Aorta (tissue), 5 donors: ENCODE measurements at regions not wholly inside any gene's neighbourhood (a gene's known extent, or its start where the extent isn't known, plus 50 kb on each side); places are given as distances from the start of the nearest gene placed in this dataset.
"Not testable (repeated sequence)": the region's sequence is repeated elsewhere in the genome, so short reads cannot be mapped to it uniquely, and the experiment has no call there.

Source experiments
- ATAC-seq: fragments of 200-7000 bp; cut with Tn5 transposase; one replicate; pipeline ENCODE4 v1.9.1; 2022; ENCODE audit warnings: moderate library complexity; ENCODE audit not compliant: low FRiP score
- DNase-seq, 2 donors: peaks; one replicate each; pipeline ENCODE4 v3.0.0-alpha.2; 2020
- H3K27ac ChIP-seq, 2 donors: one replicate each; pipeline ENCODE4 v1.5.1; 2013; ENCODE audit warnings: low read length in 2 of 2, mild to moderate bottlenecking in 2 of 2, moderate library complexity in 2 of 2, control low read depth in 1 of 2, inconsistent platforms in 1 of 2, low read depth in 1 of 2
- H3K27me3 ChIP-seq, 2 donors: one replicate each; pipeline ENCODE4 v1.6.1; 2013; ENCODE audit warnings: control low read depth in 1 of 2, low read length in 1 of 2, mild to moderate bottlenecking in 1 of 2, moderate library complexity in 1 of 2; ENCODE audit not compliant: insufficient read depth in 2 of 2, control insufficient read depth in 1 of 2
- H3K36me3 ChIP-seq, 2 donors: one replicate each; pipeline ENCODE4 v1.6.1; 2013; ENCODE audit warnings: control low read depth in 1 of 2, low read length in 1 of 2, mild to moderate bottlenecking in 1 of 2; ENCODE audit not compliant: insufficient read depth in 2 of 2, control insufficient read depth in 1 of 2
- H3K4me1 ChIP-seq, 2 donors: one replicate each; pipeline ENCODE4 v1.6.1; 2013; ENCODE audit warnings: low read length in 2 of 2, control low read depth in 1 of 2, mild to moderate bottlenecking in 1 of 2, moderate library complexity in 1 of 2; ENCODE audit not compliant: insufficient read depth in 2 of 2, control insufficient read depth in 1 of 2
- H3K4me3 ChIP-seq, 2 donors: one replicate each; pipeline ENCODE4 v1.5.1; 2013; ENCODE audit warnings: low read length in 2 of 2, control low read depth in 1 of 2, mild to moderate bottlenecking in 1 of 2
- H3K9me3 ChIP-seq: one replicate; pipeline ENCODE4 v1.6.1; 2013; ENCODE audit warnings: mild to moderate bottlenecking, low read length; ENCODE audit not compliant: control insufficient read depth
- WGBS, 2 donors: extraction: QIAGEN DNeasy Blood & Tissue Kit; methylation state at CpG; one replicate each; pipeline ENCODE4 v1.1.7; 2013; 5-methylcytosine and 5-hydroxymethylcytosine counted together
- intact Hi-C, 2 donors: fragments of 100-400 bp; cut with DNase I; formaldehyde crosslinking; loops; one replicate each; pipeline versions ENCODE4 v1.14.2 to v1.15.0; 2022
- donor health status: healthy with polysubstance abuse.
- donor health status: Bipolar disorder and iron deficiency.
- donor health status: DM: no; HTN: no; CAD: no.
- donor health status: DM: no; HTN: no; CAD: no.
- donor health status: DM: yes; HTN: yes; CAD: no.

- H3K27ac ChIP-seq: no peak overlapping the region
- H3K4me3 ChIP-seq: no peak overlapping the region
- DNase-seq (no peak), ATAC-seq (no peak)
- intact Hi-C loops: no loop called here
- no peaks in the 10 kb centered on the region for H3K9me3 ChIP-seq
- H3K4me1 ChIP-seq: no peaks in the 10 kb centered on the region
- H3K27me3 ChIP-seq: no peaks in the 10 kb centered on the region
- H3K36me3 ChIP-seq: no peaks in the 10 kb centered on the region
- WGBS, 2 donors: 97 to 98% methylated on average over 5 of the region's 5 CpGs
Measured at GRCh38 chr16:79843145-79843544, 242.6 kb upstream of the MAF start.

GRCh38 chr16:79842197-79842596 lies 241.7 kb upstream of the MAF start:
- no peaks in the 10 kb centered on the region for H3K4me1 ChIP-seq
- H3K36me3 ChIP-seq: no peaks in the 10 kb centered on the region
- no peak overlapping the region for H3K4me3 ChIP-seq
- intact Hi-C loops: no loop called here
- H3K9me3 ChIP-seq: no peaks in the 10 kb centered on the region
- H3K27ac ChIP-seq: no peak overlapping the region
- DNase-seq: no peak
- H3K27me3 ChIP-seq: no peaks in the 10 kb centered on the region
- 91% methylated on average over 7 of the region's 7 CpGs for WGBS, 2 donors
- ATAC-seq: no peak

GRCh38 chr16:79839466-79840341 lies 239.2 kb upstream of the MAF start:
- Histone ChIP-seq H3K27me3 (no peaks in the 10 kb centered on the region), H3K36me3 (no peaks in the 10 kb centered on the region), H3K4me1 (no peaks in the 10 kb centered on the region), H3K4me3 (no peak overlapping the region), H3K9me3 (no peaks in the 10 kb centered on the region), H3K27ac (no peak overlapping the region)
- WGBS, 2 donors: 68 to 72% methylated on average over 14 of the region's 14 CpGs
- ATAC-seq: peak; percentile 64
- intact Hi-C loops: no loop called here
- peak in 1 of 2 donors; percentile 55 for DNase-seq

GRCh38 chr16:79838496-79839259 lies 238.1 kb upstream of the MAF start:
- DNase-seq (no peak), ATAC-seq (no peak)
- no peaks in the 10 kb centered on the region for H3K36me3 ChIP-seq
- H3K4me1 ChIP-seq: no peaks in the 10 kb centered on the region
- H3K9me3 ChIP-seq: no peaks in the 10 kb centered on the region
- no peak overlapping the region for H3K4me3 ChIP-seq
- H3K27me3 ChIP-seq: no peaks in the 10 kb centered on the region
- no peak overlapping the region for H3K27ac ChIP-seq
- WGBS, 2 donors: 78 to 83% methylated on average over 19 of the region's 19 CpGs
- intact Hi-C loops: no loop called here

- H3K27me3 ChIP-seq: no peaks in the 10 kb centered on the region
- no peaks in the 10 kb centered on the region for H3K9me3 ChIP-seq
- 95 to 97% methylated on average over 2 of the region's 2 CpGs for WGBS, 2 donors
- no peaks in the 10 kb centered on the region for H3K36me3 ChIP-seq
- H3K4me3 ChIP-seq: no peak overlapping the region
- ATAC-seq (no peak), DNase-seq (no peak)
- no peaks in the 10 kb centered on the region for H3K4me1 ChIP-seq
- intact Hi-C loops: no loop called here
- H3K27ac ChIP-seq: no peak overlapping the region
Measured at GRCh38 chr16:79836144-79836543, 235.6 kb upstream of the MAF start.

GRCh38 chr16:79835194-79835593 lies 234.7 kb upstream of the MAF start:
- H3K9me3 ChIP-seq: no peaks in the 10 kb centered on the region
- ATAC-seq (no peak), DNase-seq (no peak)
- intact Hi-C loops: no loop called here
- no peaks in the 10 kb centered on the region for H3K36me3 ChIP-seq
- WGBS, 2 donors: 95 to 96% methylated on average over 7 of the region's 7 CpGs
- no peaks in the 10 kb centered on the region for H3K4me1 ChIP-seq
- no peak overlapping the region for H3K4me3 ChIP-seq
- H3K27me3 ChIP-seq: no peaks in the 10 kb centered on the region
- H3K27ac ChIP-seq: no peak overlapping the region

GRCh38 chr16:79834720-79835119 lies 234.2 kb upstream of the MAF start:
- Histone ChIP-seq H3K27me3 (no peaks in the 10 kb centered on the region), H3K36me3 (no peaks in the 10 kb centered on the region), H3K4me3 (no peak overlapping the region), H3K4me1 (no peaks in the 10 kb centered on the region), H3K27ac (no peak overlapping the region), H3K9me3 (no peaks in the 10 kb centered on the region)
- intact Hi-C loops: no loop called here
- no peak for DNase-seq
- no peak for ATAC-seq
- 90 to 91% methylated on average over 4 of the region's 4 CpGs for WGBS, 2 donors

- H3K9me3 ChIP-seq, H3K36me3 ChIP-seq, H3K27me3 ChIP-seq, DNase-seq, H3K27ac ChIP-seq, H3K4me1 ChIP-seq, intact Hi-C loops, ATAC-seq, H3K4me3 ChIP-seq: not testable (repeated sequence)
Measured at GRCh38 chr16:79834003-79834402, 233.5 kb upstream of the MAF start.

- WGBS, 2 donors: 87 to 88% methylated on average over 4 of the region's 4 CpGs
- Histone ChIP-seq H3K4me3 (no peak overlapping the region), H3K4me1 (no peaks in the 10 kb centered on the region), H3K36me3 (no peaks in the 10 kb centered on the region), H3K27me3 (no peaks in the 10 kb centered on the region), H3K27ac (no peak overlapping the region), H3K9me3 (no peaks in the 10 kb centered on the region)
- DNase-seq: no peak
- no peak for ATAC-seq
- intact Hi-C loops: no loop called here
Measured at GRCh38 chr16:79833559-79833958, 233.0 kb upstream of the MAF start.
